ENCODE measurements at regions not wholly inside any gene's neighbourhood (a gene's known extent, or its start where the extent isn't known, plus 50 kb on each side); places are given as distances from the start of the nearest gene placed in this dataset.

GRCh38 chr5:125595845-125596244 lies 827.4 kb upstream of the GRAMD2B start:
- ATAC-seq (ENCODE audit: low read depth) (no peak), DNase-seq (no peak)
- no peak for TF ChIP-seq CTCF (IDR thresholded peaks at IDR 0.05)
- no peaks in the 10 kb centered on the region for H3K36me3 Mint-ChIP-seq (ENCODE audit: low read depth)
- H3K4me1 Mint-ChIP-seq, result peaks cover 4% of the 10 kb centered on the region
- ChIA-PET POLR2A (no interaction called here), CTCF (no interaction called here)
- intact Hi-C loops (cut with micrococcal nuclease), result no loop called here
- no peak overlapping the region for H3K27ac Mint-ChIP-seq
- no peak overlapping the region for H3K4me3 Mint-ChIP-seq
- H3K27me3 Mint-ChIP-seq, result no peaks in the 10 kb centered on the region
- H3K9me3 Mint-ChIP-seq, result no peaks in the 10 kb centered on the region

DNA sequence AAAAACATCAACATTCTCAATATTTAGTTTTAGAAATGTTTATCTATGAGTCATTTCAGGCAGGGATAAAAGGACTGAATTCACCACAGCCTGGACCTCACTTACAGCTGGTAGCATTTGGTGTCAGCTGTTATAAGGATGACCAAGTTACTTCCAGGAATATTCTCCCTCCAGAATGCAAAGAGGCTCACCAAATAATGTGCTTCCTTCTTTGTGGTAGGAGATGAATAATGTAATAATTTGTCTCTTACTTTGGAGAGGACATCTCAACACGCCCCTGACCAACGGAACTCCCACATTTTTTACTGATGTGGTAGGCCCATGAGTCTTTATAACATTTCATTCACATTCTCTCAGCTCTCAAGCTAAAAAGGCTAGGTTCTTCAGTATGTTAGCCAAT lies 825.9 kb upstream of the GRAMD2B start:
- CTCF ChIA-PET, result no interaction called here
- POLR2A ChIA-PET, result no interaction called here
- ATAC-seq (ENCODE audit: low read depth), result no peak
- intact Hi-C loops (cut with micrococcal nuclease), result no loop called here
- Mint-ChIP-seq H3K4me1 (peaks cover 4% of the 10 kb centered on the region), H3K27me3 (no peaks in the 10 kb centered on the region), H3K27ac (no peak overlapping the region), H3K9me3 (no peaks in the 10 kb centered on the region), H3K4me3 (no peak overlapping the region), H3K36me3 (ENCODE audit: low read depth) (no peaks in the 10 kb centered on the region)
- no peak for DNase-seq
- TF ChIP-seq CTCF (IDR thresholded peaks at IDR 0.05), result no peak

- DNase-seq (no peak), ATAC-seq (ENCODE audit: low read depth) (no peak)
- no peaks in the 10 kb centered on the region for H3K27me3 Mint-ChIP-seq
- no peak overlapping the region for H3K4me3 Mint-ChIP-seq
- ChIA-PET POLR2A (no interaction called here), CTCF (no interaction called here)
- H3K27ac Mint-ChIP-seq, result no peak overlapping the region
- H3K9me3 Mint-ChIP-seq, result no peaks in the 10 kb centered on the region
- no peaks in the 10 kb centered on the region for H3K36me3 Mint-ChIP-seq (ENCODE audit: low read depth)
- TF ChIP-seq CTCF (IDR thresholded peaks at IDR 0.05), result no peak
- no peaks in the 10 kb centered on the region for H3K4me1 Mint-ChIP-seq
- intact Hi-C loops (cut with micrococcal nuclease), result no loop called here
Measured at GRCh38 chr5:125600559-125600958, 822.6 kb upstream of the GRAMD2B start.

GRCh38 chr5:125602184-125602583 lies 821.0 kb upstream of the GRAMD2B start:
- POLR2A ChIA-PET, result no interaction called here
- Mint-ChIP-seq H3K36me3 (ENCODE audit: low read depth) (no peaks in the 10 kb centered on the region), H3K4me1 (no peaks in the 10 kb centered on the region), H3K4me3 (no peak overlapping the region), H3K9me3 (no peaks in the 10 kb centered on the region), H3K27ac (no peak overlapping the region), H3K27me3 (no peaks in the 10 kb centered on the region)
- no peak for DNase-seq
- TF ChIP-seq CTCF (IDR thresholded peaks at IDR 0.05), result no peak
- intact Hi-C loops (cut with micrococcal nuclease), result no loop called here
- CTCF ChIA-PET, result no interaction called here
- no peak for ATAC-seq (ENCODE audit: low read depth)

- ChIA-PET POLR2A (interaction anchor here (0.7 kb wide), 1 partner anchor 700 kb away, joined by 3 read pairs; no protein-coding TSS in a partner anchor), CTCF (no interaction called here)
- intact Hi-C loops (cut with micrococcal nuclease), result no loop called here
- no peaks in the 10 kb centered on the region for H3K27me3 Mint-ChIP-seq
- no peaks in the 10 kb centered on the region for H3K4me1 Mint-ChIP-seq
- H3K27ac Mint-ChIP-seq, result no peak overlapping the region
- TF ChIP-seq CTCF (IDR thresholded peaks at IDR 0.05), result no peak
- no peak for ATAC-seq (ENCODE audit: low read depth)
- no peak overlapping the region for H3K4me3 Mint-ChIP-seq
- DNase-seq, result no peak
- no peaks in the 10 kb centered on the region for H3K9me3 Mint-ChIP-seq
- no peaks in the 10 kb centered on the region for H3K36me3 Mint-ChIP-seq (ENCODE audit: low read depth)
Measured at GRCh38 chr5:125603321-125603720, 819.9 kb upstream of the GRAMD2B start.
